Activated CD4-positive, alpha-beta T cell treated with anti-CD3 and anti-CD28 coated beads for 36 hours (primary cell): ENCODE measurements at regions not wholly inside any gene's neighbourhood (a gene's known extent, or its start where the extent isn't known, plus 50 kb on each side); places are given as distances from the start of the nearest gene placed in this dataset.
A peak's percentile ranks its signal among the peaks of the same experiment; 100 is the strongest.

Experiments
- ATAC-seq: fragments of 200-7000 bp; cut with Tn5 transposase; one replicate; pipeline ENCODE4 v1.10.0; 2021; ENCODE audit warnings: mild to moderate bottlenecking, moderate library complexity
- CTCF ChIA-PET: fragments of 350-600 bp; sonication (Branson Sonifier 250); formaldehyde crosslinking; loops from one replicate; lab custom pipeline; 2021; ENCODE audit warnings: antibody characterized with exemption; lab: Charles Lee
- POLR2A ChIA-PET: fragments of 350-600 bp; sonication (Branson Sonifier 250); formaldehyde crosslinking; loops from one replicate; lab custom pipeline; 2021; ENCODE audit warnings: antibody characterized with exemption, inconsistent platforms; lab: Charles Lee
- DNase-seq: peaks from one replicate; pipeline ENCODE4 v3.0.0-alpha.2; 2020
- H3K27ac Mint-ChIP-seq: one replicate; pipeline ENCODE4 v1.8.0; 2021; ENCODE audit warnings: mixed read lengths
- H3K27me3 Mint-ChIP-seq: one replicate; pipeline ENCODE4 v1.8.0; 2021; ENCODE audit warnings: mixed read lengths
- H3K36me3 Mint-ChIP-seq: one replicate; pipeline ENCODE4 v1.8.0; 2021; ENCODE audit warnings: low read depth, mixed read lengths
- H3K4me1 Mint-ChIP-seq: one replicate; pipeline ENCODE4 v1.8.0; 2021; ENCODE audit warnings: mixed read lengths
- H3K4me3 Mint-ChIP-seq: one replicate; pipeline ENCODE4 v1.8.0; 2021; ENCODE audit warnings: mild to moderate bottlenecking, moderate library complexity, mixed read lengths
- H3K9me3 Mint-ChIP-seq: one replicate; pipeline ENCODE4 v1.8.0; 2021; ENCODE audit warnings: low read depth, mixed read lengths
- intact Hi-C, 2 experiments: fragments of 100-400 bp; cut with DNase I in 1 of 2; cut with micrococcal nuclease in 1 of 2; formaldehyde crosslinking; loops; one replicate each; pipeline versions ENCODE4 v1.14.2 to v1.15.1; 2022 to 2024; cut with DNase I, micrococcal nuclease

DNA sequence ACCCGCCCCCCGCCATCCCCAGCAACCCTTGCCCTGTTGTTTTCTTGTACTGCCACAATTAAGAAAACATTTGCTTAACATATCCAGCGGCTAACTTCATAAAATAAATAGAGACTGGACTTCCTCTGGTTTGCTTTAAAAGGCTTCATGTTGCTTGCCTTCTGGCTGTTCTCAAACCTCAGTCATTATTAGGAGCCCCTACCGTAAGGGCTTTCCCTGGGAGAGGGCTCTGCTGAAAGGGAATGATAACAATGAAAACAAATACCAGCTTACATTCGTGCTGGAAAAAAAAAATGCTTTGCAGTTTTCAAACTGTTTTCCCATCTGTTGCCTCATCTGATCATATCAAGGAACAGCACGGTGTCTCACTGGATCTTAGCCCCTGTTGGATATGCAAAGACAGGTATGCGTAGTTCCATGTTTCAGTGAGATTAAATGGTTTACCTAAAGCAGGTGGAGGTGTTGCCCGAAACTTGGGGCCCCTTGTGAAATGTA is 77.2 kb upstream of the VGLL4 start:
- Mint-ChIP-seq H3K27me3 (peaks cover 18% of the 10 kb centered on the region), H3K4me3 (peak overlapping the region; percentile 86), H3K36me3 (no peaks in the 10 kb centered on the region), H3K4me1 (peaks cover 26% of the 10 kb centered on the region), H3K27ac (no peak overlapping the region), H3K9me3 (no peaks in the 10 kb centered on the region)
- DNase-seq (no peak), ATAC-seq (no peak)
- intact Hi-C loops = loop anchor here (1.0 to 5.0 kb wide), 4 partner anchors 46 to 763 kb away; partner anchors contain the start of genes TAMM41 (in 1 of the 2) and TSEN2 (in 1 of the 2)
- POLR2A ChIA-PET = no interaction called here
- CTCF ChIA-PET = no interaction called here

DNA sequence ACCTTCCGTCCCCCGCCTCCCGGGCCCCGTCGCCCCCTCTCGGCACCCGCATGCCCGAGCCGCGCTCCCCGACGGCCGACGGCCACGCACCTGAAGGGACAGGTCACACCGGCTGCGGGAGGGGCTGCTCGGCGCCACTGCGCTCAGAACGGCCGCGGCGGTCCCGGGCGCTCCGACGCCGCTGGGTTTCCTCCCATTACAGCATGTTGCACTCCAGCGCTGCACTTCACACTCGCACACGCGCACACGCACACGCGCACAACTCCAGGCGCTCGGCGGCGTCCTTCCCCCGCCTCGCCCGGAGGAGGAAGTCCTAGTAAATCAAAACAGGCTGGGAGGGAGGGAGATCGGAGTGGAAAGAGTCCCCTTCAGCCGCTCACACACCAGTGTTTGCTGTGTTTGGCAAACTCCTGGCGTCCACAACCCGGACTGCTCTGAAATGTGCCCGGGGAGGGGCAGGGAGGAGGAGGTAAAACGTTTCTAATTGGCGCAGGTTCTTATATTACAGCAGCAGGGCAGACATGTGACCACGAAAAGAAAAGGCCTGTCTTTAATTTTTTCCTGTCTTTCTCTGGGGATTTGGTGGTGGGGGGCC is 76.7 kb upstream of the VGLL4 start:
- ATAC-seq (peak; percentile 60), DNase-seq (peak; percentile 74)
- intact Hi-C loops = loop anchor here (1.0 to 5.0 kb wide), 4 partner anchors 47 to 764 kb away; partner anchors contain the start of genes TAMM41 (in 1 of the 2) and TSEN2 (in 1 of the 2)
- Mint-ChIP-seq H3K4me1 (peaks cover 26% of the 10 kb centered on the region), H3K9me3 (no peaks in the 10 kb centered on the region), H3K27me3 (peaks cover 14% of the 10 kb centered on the region), H3K36me3 (no peaks in the 10 kb centered on the region), H3K27ac (peak overlapping the region; percentile 79), H3K4me3 (peak overlapping the region; percentile 86)
- ChIA-PET POLR2A (no interaction called here), CTCF (no interaction called here)

DNA sequence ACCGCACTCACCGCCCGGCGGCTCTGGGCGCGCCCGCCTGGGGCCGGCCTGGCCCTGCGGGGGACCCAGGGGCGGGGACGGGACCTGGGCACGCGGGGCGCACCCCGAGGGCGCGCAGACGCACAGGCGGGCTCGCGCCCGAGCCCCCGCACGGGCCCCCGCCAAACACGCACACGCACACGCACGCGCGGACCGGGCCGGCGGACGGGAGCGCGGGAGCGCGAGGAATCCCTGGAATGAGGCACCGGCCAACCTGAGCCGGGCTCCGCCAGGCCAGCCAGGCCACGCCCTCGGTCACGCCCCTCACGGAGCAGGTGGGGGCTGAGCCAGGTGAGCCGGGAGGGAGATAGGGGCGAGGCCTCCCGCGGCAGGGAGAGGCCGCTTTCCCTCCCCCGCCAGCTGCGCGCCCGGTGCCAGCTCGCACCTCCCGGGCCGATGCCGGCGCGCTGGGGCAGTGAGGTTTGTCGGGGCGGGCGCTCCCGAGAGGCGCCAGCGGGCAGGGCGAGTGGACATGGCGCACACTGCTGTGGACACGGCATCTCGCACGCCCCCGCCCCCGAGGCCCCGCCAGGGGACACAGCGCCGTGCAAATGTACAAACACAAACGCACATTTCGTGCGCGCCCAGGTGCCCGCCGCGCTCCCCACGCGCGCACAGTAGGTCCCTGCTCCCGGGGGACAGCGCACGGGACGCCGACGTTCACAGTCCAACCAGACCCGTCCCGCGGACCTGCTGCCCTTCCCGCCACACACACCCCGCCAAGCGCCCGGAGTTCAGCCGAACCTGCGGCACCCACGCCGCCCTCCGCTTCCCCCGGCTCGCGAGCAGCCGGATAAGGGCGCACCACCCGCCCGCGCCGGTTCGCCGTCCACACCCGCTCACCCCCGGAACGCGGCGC is 75.9 kb upstream of the VGLL4 start:
- Mint-ChIP-seq H3K27me3 (peaks cover 12% of the 10 kb centered on the region), H3K27ac (no peak overlapping the region), H3K4me3 (peak overlapping the region; percentile 91), H3K9me3 (no peaks in the 10 kb centered on the region), H3K4me1 (peaks cover 23% of the 10 kb centered on the region), H3K36me3 (no peaks in the 10 kb centered on the region)
- DNase-seq = peak; percentile 86
- CTCF ChIA-PET = interaction anchor here (0.6 kb wide), 1 partner anchor 245 kb away, joined by 4 read pairs; no protein-coding TSS in a partner anchor
- ATAC-seq = peak; percentile 64
- POLR2A ChIA-PET = no interaction called here
- intact Hi-C loops = loop anchor here (1.0 to 5.0 kb wide), 10 partner anchors 48 to 765 kb away; partner anchors contain the start of genes TAMM41 (in 2 of the 2), VGLL4 (in 2 of the 2), ATG7 (in 1 of the 2) and TSEN2 (in 1 of the 2)

DNA sequence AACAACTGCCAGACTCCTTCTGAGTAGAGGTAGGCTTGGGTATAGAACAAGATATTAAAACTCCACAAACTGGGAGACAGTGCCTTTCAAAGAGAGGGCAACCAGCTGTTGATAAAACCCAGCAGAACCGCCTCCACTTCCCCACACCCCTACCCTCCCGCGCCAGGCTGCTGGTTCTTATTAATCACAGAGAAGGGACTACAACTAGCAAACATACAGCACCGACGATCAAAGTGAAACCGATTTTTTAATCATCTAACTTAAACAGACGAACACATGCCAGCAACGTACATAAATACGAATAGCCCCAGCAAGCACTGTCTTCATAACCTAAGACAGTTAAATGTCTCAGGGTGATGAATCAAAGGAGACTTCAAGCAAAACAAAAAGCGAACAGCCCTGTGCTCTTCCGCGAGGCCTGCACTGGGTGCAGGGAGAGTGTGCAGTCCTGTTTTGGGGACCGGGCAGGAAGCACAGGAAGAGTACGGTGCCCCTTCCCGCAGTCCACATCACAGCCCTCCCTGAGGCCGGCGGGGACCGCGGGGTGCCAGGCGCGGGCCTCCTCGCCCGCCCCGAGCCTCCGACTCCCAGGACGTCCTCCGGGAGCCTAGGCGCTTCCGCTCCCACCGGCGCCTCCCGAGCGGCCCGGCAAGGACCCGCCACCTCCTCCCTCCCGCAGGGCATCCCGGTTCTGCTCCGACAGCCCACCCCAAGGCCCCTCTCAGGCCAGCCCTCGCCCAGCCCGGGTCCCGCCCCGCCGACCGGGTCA is 75.1 kb upstream of the VGLL4 start:
- ATAC-seq (peak; percentile 63), DNase-seq (peak; percentile 77)
- Mint-ChIP-seq H3K4me1 (peaks cover 21% of the 10 kb centered on the region), H3K4me3 (peak overlapping the region; percentile 91), H3K36me3 (no peaks in the 10 kb centered on the region), H3K27ac (peak overlapping the region; percentile 89), H3K27me3 (peaks cover 11% of the 10 kb centered on the region), H3K9me3 (no peaks in the 10 kb centered on the region)
- intact Hi-C loops = loop anchor here (1.0 to 5.0 kb wide), 6 partner anchors 76 to 447 kb away; partner anchors contain the start of genes VGLL4 (in 2 of the 2), ATG7 (in 1 of the 2) and TAMM41 (in 1 of the 2)
- ChIA-PET CTCF (interaction anchor here (0.6 kb wide), 1 partner anchor 244 kb away, joined by 4 read pairs; no protein-coding TSS in a partner anchor), POLR2A (no interaction called here)

DNA sequence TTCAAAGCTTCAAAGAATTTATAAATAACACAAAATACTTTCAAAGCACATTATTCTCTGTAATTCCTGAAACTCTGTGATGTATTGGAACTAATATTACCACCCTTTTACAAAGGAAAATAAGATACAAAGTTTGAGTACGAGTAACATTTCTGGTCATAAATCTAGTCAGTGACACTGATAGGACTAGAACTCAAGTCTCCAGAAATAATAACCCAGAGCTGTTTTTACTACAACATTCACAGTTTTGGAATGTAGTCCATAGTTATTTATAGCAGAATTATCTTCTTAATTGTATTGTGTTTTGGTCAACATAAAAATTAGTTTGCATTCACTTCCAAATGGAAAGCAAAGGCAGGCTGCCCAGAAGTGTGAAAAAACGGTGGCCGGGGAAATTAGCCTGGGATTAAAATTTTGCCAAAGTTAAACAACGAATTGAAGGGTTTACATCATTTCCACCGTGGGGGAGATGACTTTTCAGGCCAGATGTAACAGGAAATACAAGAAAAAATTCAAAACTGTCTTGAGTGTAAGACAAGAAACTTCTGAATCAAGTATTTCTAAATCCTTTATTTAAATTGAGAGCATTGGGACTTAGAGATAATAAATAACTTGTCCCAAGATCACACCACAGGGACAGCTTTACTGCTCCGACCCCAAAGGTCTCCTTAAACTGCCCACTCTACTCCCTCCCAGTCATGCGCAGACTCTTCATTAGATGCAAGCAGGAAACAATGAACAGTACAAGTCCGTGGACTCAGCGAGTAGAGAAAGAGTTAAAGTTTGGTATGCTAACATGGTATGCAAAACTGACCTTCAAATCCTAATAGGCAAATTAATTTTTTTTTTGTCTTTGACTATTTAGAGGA is 74.3 kb upstream of the VGLL4 start:
- DNase-seq (no peak), ATAC-seq (no peak)
- peak overlapping the region; percentile 91 for H3K4me3 Mint-ChIP-seq
- no peaks in the 10 kb centered on the region for H3K9me3 Mint-ChIP-seq
- peaks cover 21% of the 10 kb centered on the region for H3K4me1 Mint-ChIP-seq
- peak overlapping the region; percentile 31 for H3K27ac Mint-ChIP-seq
- ChIA-PET POLR2A (no interaction called here), CTCF (interaction anchor here (0.8 kb wide), 1 partner anchor 339 kb away, joined by 3 read pairs; no protein-coding TSS in a partner anchor)
- peaks cover 8% of the 10 kb centered on the region for H3K27me3 Mint-ChIP-seq
- no peaks in the 10 kb centered on the region for H3K36me3 Mint-ChIP-seq
- intact Hi-C loops = loop anchor here (2.0 to 5.0 kb wide), 3 partner anchors 76 to 129 kb away; partner anchors contain the start of genes TAMM41 (in 1 of the 2) and VGLL4 (in 1 of the 2)

DNA sequence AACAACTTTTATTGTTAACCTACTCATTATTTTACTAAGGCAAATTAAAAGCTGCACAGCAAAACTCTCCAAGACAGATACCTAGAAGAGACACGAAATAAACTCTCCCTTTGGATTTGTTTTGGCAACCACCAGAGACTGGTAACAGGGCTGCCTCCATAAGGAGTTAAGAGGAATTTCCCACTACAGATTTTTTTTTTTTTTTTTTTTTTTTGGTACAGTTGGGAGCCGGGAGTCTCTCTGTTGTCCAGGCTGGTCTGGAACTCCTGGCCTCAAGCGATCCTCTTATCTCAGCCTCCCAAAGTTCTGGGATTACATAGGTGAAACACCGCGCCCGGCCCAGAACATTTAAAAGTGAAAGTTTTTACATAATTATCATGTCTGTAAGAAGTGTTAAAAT is 73.6 kb upstream of the VGLL4 start:
- DNase-seq = no peak
- ChIA-PET CTCF (interaction anchor here (0.6 to 0.8 kb wide), 3 partner anchors 74 to 731 kb away, joined by 3 to 4 read pairs (median 3); no protein-coding TSS in a partner anchor), POLR2A (no interaction called here)
- no peak overlapping the region for H3K27ac Mint-ChIP-seq
- H3K9me3 Mint-ChIP-seq = no peaks in the 10 kb centered on the region
- H3K36me3 Mint-ChIP-seq = no peaks in the 10 kb centered on the region
- ATAC-seq = no peak
- H3K4me3 Mint-ChIP-seq = no peak overlapping the region
- intact Hi-C loops = loop anchor here in 1 of 2 experiments (5.0 kb wide), 1 partner anchor 75 kb away; the partner anchor contains the start of gene VGLL4
- peaks cover 21% of the 10 kb centered on the region for H3K4me1 Mint-ChIP-seq
- peaks cover 8% of the 10 kb centered on the region for H3K27me3 Mint-ChIP-seq

DNA sequence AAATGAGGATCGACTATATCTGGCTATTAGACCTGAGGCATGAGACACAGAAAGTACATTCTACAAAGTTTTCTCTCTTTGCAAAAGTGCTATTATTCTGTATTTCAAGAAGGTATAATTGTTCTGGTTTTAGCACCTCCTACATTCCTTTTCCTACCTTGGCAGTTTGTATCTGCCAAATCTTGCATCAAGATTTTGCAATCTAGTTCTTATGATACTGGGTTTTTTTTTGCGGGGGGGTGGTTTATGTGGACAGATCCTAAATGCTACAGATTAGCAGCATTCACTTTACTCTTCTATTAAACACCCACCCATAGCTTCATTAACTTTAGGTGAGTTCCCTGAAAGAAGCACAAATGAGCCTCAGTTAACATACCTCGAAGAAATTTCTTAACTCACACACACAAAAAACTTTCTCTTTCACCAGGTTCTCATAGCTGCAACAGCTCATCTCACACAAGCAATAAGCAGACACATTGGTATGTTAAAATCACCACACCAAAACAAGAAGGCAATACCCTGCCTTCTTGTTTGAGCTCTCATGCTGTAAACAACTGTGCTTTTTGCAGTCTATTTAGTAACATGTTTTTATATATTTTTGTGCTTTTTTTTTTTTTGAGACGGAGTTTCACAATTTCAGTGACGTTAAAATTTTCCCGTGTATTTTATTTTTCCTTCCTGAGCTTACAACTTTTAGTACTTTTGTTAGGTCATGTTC is 73.0 kb upstream of the VGLL4 start:
- peaks cover 1% of the 10 kb centered on the region for H3K36me3 Mint-ChIP-seq
- peaks cover 21% of the 10 kb centered on the region for H3K4me1 Mint-ChIP-seq
- ChIA-PET CTCF (interaction anchor here (0.6 to 0.8 kb wide), 4 partner anchors 73 to 731 kb away, joined by 3 to 4 read pairs (median 4); no protein-coding TSS in a partner anchor), POLR2A (interaction anchor here (0.6 to 0.7 kb wide), 2 partner anchors 147 to 445 kb away, joined by 3 to 12 read pairs; no protein-coding TSS in a partner anchor)
- intact Hi-C loops = loop anchor here in 1 of 2 experiments (5.0 kb wide), 1 partner anchor 74 kb away; the partner anchor contains the start of gene VGLL4
- ATAC-seq (no peak), DNase-seq (no peak)
- H3K4me3 Mint-ChIP-seq = no peak overlapping the region
- no peaks in the 10 kb centered on the region for H3K9me3 Mint-ChIP-seq
- no peak overlapping the region for H3K27ac Mint-ChIP-seq
- peaks cover 6% of the 10 kb centered on the region for H3K27me3 Mint-ChIP-seq

DNA sequence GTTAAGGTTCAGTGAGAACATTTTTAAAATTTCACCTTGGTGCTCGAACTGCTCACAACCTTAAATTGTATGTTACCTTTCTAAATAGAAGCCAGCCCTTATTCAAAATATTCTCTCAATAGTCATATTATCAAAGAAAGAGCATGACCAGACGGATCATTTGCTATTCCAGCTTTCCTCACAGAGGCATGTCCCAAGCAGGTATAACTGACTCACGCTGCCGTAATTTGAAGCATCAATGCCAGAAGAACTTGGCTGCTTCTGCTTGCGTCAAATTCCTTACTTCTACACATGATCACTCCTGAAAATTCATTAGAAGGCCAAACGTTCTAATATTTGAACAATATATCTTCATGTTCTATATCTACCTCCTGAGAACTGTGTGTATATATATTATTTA is 69.5 kb upstream of the VGLL4 start:
- POLR2A ChIA-PET = no interaction called here
- H3K27ac Mint-ChIP-seq = no peak overlapping the region
- CTCF ChIA-PET = no interaction called here

DNA sequence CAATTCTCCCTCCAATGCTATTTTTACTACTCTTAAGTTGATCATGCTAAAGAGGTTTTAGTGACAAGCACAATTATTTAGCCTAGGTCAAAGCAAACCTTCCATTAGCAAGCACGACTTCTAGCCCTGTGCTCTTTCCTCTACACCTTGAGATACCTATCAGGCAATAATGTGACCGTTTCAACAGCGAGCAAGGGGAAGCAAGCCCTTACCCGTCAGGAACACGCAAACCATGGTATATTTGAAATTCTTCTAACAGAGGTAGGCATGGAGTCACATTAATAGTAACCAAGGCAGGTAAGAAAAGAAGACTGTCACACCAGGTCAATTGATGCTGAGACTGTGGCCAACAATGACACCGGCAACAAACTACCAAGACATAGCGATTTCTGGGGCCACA is 68.9 kb upstream of the VGLL4 start:
- Mint-ChIP-seq H3K27me3 (no peaks in the 10 kb centered on the region), H3K4me3 (no peak overlapping the region), H3K4me1 (peaks cover 5% of the 10 kb centered on the region), H3K27ac (no peak overlapping the region), H3K9me3 (peaks cover 9% of the 10 kb centered on the region), H3K36me3 (peaks cover 10% of the 10 kb centered on the region)
- CTCF ChIA-PET = no interaction called here
- ATAC-seq (no peak), DNase-seq (no peak)
- POLR2A ChIA-PET = no interaction called here
- intact Hi-C loops = no loop called here

More for the DNA sequence above, 69.5 kb upstream of the VGLL4 start:
- intact Hi-C loops = no loop called here
- H3K36me3 Mint-ChIP-seq = peaks cover 10% of the 10 kb centered on the region
- H3K9me3 Mint-ChIP-seq = peaks cover 9% of the 10 kb centered on the region
- ATAC-seq = no peak
- no peak for DNase-seq
- H3K27me3 Mint-ChIP-seq = no peaks in the 10 kb centered on the region
- peaks cover 9% of the 10 kb centered on the region for H3K4me1 Mint-ChIP-seq
- H3K4me3 Mint-ChIP-seq = no peak overlapping the region
